NCI-H226 (cell line): ENCODE measurements at regions not wholly inside any gene's neighbourhood (a gene's known extent, or its start where the extent isn't known, plus 50 kb on each side); places are given as distances from the start of the nearest gene placed in this dataset.
"Not testable (repeated sequence)": the region's sequence is repeated elsewhere in the genome, so short reads cannot be mapped to it uniquely, and the experiment has no call there.

Source experiments
- DNase-seq: peaks from one replicate; pipeline ENCODE4 v3.0.0-alpha.2; 2015

- DNase-seq, result no peak
Measured at GRCh38 chr2:186980787-186981550, 132.0 kb upstream of the ZSWIM2 start.

GRCh38 chr2:186980117-186980442 is 131.1 kb upstream of the ZSWIM2 start:
- no peak for DNase-seq

GRCh38 chr2:186979439-186980116 is 130.6 kb upstream of the ZSWIM2 start:
- DNase-seq, result no peak

GRCh38 chr2:186977433-186978045 is 128.6 kb upstream of the ZSWIM2 start:
- DNase-seq, result no peak

GRCh38 chr2:186976329-186976728 is 127.4 kb upstream of the ZSWIM2 start:
- no peak for DNase-seq

- DNase-seq, result no peak
Measured at GRCh38 chr2:186972281-186972970, 123.5 kb upstream of the ZSWIM2 start.

GRCh38 chr2:186968277-186968676 is 119.3 kb upstream of the ZSWIM2 start:
- DNase-seq, result no peak

- no peak for DNase-seq
Measured at GRCh38 chr2:186966015-186966414, 117.0 kb upstream of the ZSWIM2 start.

GRCh38 chr2:186962085-186962747 is 113.2 kb upstream of the ZSWIM2 start:
- no peak for DNase-seq

GRCh38 chr2:186960241-186960640 is 111.3 kb upstream of the ZSWIM2 start:
- DNase-seq, result not testable (repeated sequence)

- no peak for DNase-seq
Measured at GRCh38 chr2:186959486-186959885, 110.5 kb upstream of the ZSWIM2 start.

- DNase-seq, result no peak
Measured at GRCh38 chr2:186950694-186951093, 101.7 kb upstream of the ZSWIM2 start.

GRCh38 chr2:186949726-186950256 is 100.8 kb upstream of the ZSWIM2 start:
- no peak for DNase-seq

GRCh38 chr2:186947516-186947915 is 98.5 kb upstream of the ZSWIM2 start:
- no peak for DNase-seq

GRCh38 chr2:186946896-186947467 is 98.0 kb upstream of the ZSWIM2 start:
- no peak for DNase-seq

- no peak for DNase-seq
Measured at GRCh38 chr2:186941853-186942252, 92.9 kb upstream of the ZSWIM2 start.

- no peak for DNase-seq
Measured at GRCh38 chr2:186940463-186940862, 91.5 kb upstream of the ZSWIM2 start.

GRCh38 chr2:186934420-186934819 is 85.5 kb upstream of the ZSWIM2 start:
- DNase-seq, result no peak

- DNase-seq, result no peak
Measured at GRCh38 chr2:186927867-186928191, 78.9 kb upstream of the ZSWIM2 start.

GRCh38 chr2:186927185-186927866 is 78.4 kb upstream of the ZSWIM2 start:
- no peak for DNase-seq

GRCh38 chr2:186925514-186925913 is 76.5 kb upstream of the ZSWIM2 start:
- no peak for DNase-seq

GRCh38 chr2:186922316-186922715 is 73.3 kb upstream of the ZSWIM2 start:
- DNase-seq, result not testable (repeated sequence)
